Activated naive CD4-positive, alpha-beta T cell treated with Interleukin-2 at 50 U/mL for 16 hours (primary cell): ENCODE measurements at regions not wholly inside any gene's neighbourhood (a gene's known extent, or its start where the extent isn't known, plus 50 kb on each side); places are given as distances from the start of the nearest gene placed in this dataset.
"Not testable (repeated sequence)": the region's sequence is repeated elsewhere in the genome, so short reads cannot be mapped to it uniquely, and the experiment has no call there.

Experiments
- DNase-seq: peaks from one replicate; pipeline ENCODE4 v3.0.0-alpha.2; 2020

GRCh38 chr1:25131794-25132193 is 100.5 kb downstream of the SYF2 start:
- no peak for DNase-seq

- DNase-seq = no peak
Measured at GRCh38 chr1:25130895-25131294, 101.4 kb downstream of the SYF2 start.

GRCh38 chr1:25129380-25129779 is 102.9 kb downstream of the SYF2 start:
- DNase-seq = no peak

DNA sequence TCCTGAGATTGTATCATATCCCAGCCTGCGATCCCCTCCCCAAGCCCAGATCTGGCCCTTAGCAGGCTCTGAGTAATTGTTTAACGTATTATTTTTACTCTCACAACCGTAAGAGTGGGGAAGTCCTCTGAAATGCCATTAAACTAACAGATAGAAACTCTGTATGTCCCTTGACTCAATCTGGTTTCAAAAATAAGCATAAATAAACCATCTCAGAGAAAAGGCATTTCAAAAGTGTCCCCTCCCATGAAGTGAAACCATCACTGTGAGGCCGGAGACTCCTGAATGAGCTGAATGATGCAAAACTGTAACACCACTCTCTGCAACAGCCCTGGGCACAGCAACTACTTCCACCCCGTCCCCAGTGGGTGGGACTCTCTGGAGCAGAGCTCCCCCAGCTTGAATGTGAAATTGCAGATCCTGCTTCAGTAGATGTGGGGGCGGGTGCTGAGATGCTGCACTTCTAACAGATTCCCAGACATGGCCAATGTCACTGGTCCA is 104.1 kb downstream of the SYF2 start:
- no peak for DNase-seq

GRCh38 chr1:25126562-25126961 is 105.7 kb downstream of the SYF2 start:
- DNase-seq = no peak

DNA sequence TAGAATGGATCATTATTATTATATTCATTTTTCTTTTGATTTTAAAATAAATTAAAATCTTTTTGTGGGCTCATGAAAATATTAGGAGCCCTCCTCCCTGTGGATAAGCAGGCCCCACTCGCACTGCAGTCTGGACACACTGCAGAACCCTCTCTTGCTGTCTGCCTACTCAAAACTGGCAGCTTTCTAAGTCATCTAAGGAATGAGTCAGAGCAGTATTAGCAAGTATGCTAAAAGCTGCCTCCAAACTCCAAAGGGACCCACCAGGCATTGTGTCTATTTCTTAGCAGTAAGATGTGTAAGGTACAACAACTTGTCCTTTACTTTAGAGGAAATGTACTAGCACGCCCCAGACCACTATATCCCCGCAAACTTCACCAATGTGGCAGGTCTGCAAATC is 108.8 kb downstream of the SYF2 start:
- no peak for DNase-seq

DNA sequence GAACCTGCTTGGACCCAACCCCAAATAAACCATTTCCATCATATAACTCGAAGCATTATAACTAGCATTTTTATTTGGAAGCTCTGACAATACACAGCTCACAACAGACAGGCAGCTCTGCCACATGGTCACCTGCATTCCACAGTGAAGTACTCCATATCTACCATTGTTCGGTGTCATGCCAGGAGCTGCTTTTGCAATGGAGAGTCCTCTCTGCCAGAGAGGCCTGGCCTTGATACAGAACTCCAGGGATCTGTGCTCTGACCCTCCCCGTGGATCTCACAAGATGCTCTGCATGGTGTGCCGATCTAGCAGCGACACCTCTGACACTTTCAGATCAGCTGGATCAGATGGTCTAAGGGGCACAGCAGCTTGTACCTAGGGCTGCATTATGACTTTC is 109.6 kb downstream of the SYF2 start:
- DNase-seq = no peak

DNA sequence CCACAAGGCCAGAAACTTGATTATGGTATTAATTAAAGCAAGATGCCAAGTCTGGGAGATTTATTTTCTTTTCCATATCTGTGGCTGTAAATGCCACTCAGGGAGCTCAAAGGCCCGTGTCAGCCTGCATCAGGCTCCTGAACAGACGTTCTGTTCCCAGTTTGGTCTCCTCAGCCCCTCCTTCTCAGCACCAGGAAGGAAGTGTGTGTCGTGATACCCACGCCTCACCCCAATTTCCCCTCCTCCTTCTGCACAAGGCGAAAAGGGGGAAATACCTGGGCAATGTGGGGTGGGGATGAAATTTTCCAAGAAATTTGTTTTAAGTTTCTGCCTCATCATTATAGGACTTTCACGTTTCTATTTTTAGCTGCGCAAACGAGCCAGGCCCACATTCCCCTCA is 112.0 kb downstream of the SYF2 start:
- no peak for DNase-seq

- peak; percentile 21 for DNase-seq
Measured at GRCh38 chr1:25118546-25118945, 113.8 kb downstream of the SYF2 start.

DNA sequence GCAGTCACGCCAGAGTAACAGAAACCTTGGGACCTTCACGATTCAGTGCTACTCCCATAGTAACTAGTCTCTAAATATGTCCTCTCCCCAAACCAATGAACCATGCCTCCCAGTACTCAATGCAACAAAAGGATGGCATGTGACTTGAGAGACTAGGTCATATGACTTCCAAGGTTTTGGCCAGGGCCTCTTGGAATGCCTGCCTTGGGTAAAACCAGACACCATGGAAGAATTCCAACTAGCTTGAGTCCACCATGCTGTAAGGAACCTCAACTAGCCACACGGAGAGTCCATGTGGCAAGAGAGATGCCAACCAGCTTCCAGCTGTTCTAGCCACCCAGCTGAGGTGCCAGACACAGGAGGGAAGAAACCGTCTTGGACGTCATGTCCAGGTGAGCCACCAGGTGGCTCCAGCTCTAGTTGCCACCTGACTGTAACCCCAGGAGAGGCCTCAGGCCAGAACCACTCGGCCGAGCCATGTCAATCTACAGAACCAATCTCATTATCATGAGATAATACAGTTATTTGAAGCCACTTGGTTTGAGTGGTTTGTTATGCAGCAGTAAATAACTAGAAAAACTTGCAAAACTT is 115.0 kb downstream of the SYF2 start:
- DNase-seq = peak; percentile 7

DNA sequence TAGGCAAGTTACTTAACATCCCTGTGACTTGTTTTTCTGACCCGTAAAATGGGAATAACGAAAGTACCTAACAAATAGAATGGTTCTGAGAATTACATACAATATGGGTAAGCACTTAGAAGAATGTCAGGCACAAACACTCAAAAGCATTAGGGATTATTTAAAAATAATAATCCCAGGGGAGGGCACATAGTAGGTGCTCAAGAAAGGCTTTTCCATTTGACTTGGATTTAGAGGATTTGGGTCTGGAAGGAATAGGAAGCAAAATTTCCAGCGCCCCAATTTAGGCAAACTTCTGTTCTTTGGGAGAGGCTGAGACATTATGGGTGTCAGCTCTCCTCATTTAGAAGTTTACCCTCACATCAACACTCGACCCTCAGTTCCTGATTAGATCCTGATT is 115.5 kb downstream of the SYF2 start:
- DNase-seq = no peak

- DNase-seq = not testable (repeated sequence)
Measured at GRCh38 chr1:25116117-25116516, 116.2 kb downstream of the SYF2 start.

DNA sequence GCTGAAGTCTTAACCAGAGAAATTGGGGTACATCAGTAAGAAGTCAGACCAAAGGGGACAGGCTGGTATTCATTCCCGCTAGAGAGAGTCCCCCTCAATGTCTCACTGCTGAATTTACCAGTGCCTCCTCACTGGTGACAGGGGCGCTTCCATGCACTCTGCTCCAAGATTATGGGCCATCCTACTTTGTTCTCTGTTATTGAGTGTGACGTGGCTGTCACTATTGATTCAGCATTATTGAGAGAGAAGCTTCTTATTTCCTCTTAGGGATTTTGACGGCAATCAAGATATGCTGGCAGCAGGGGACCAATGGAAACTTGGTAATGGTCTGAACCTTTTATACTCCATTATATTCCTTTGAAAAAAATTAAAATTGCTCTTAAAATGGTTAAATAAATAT is 118.6 kb downstream of the SYF2 start:
- DNase-seq = no peak

DNA sequence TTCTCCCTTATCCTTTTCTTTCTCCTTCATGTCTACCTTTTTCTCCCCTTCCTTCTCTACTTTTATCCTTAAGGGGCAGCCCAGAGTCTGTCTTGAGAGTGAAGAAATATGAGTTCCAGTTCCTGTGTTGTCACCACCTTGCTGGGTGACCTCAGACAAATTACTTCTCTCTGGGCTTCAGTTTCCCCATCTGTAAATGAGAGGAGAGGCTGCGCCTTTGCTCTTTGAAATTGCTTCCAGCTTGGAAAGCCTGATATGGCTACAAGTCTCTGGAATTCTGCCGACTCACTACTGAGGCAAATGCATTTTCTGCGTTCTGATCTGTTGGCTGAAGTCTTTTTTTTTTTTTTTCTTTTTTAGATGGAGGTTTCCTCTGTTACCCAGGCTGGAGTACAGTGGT is 119.2 kb downstream of the SYF2 start:
- no peak for DNase-seq

DNA sequence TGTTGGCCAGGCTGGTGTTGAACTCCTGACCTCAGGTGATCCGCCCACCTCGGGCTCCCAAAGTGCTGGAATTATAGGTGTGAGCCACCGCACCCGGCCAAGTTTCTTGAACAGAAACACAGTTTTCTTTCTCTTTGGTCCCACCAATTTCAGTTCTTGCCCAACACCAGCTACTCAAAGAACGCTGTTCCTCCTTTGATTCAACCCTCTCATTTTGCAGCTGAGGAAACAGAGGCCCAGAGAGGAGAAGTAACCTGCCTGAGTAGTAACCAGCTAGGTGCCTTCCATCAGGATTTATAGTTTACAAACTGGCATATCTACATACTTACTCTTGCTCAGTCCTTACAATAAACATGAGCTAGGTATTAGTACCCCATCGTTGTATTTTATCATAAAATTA is 119.9 kb downstream of the SYF2 start:
- DNase-seq = no peak

- no peak for DNase-seq
Measured at GRCh38 chr1:25111706-25112105, 120.6 kb downstream of the SYF2 start.

DNA sequence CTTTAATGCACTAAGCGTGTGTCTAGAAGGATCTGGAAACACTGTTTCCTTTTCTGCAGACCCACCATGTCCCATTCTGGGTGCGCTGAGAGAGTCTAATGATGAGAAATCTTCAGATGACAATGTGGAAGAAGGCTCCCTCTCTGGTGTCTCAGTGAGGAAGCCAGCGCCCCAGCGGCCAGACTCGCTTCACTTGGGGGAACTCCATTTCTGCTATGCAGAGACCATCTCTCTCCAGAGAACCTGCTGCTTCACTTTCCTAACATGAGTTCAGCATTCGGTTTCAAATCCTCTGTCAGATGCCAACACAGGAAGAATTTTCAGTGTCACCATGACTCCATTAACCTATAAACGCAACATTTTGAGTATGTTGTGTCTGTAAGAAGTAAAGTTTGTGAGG is 121.8 kb downstream of the SYF2 start:
- no peak for DNase-seq

DNA sequence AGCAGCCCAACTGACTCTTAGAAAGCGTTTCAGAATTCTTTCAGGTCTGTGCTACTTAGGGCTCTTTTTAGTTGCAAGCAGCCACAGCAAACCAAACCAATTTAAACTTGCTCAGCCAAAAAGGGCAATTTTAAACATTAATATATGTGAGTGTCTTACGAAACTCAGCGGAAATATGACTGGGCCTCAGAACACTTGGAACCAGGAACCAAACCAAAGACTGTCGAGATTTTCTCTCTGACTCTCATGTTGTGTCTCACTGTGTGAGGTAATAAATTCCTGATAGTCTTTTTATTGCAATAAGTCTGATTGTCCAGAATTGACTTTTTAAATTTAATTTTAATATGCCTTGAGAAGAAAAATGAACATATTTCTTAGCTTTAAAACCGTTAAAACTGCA is 122.3 kb downstream of the SYF2 start:
- no peak for DNase-seq

DNA sequence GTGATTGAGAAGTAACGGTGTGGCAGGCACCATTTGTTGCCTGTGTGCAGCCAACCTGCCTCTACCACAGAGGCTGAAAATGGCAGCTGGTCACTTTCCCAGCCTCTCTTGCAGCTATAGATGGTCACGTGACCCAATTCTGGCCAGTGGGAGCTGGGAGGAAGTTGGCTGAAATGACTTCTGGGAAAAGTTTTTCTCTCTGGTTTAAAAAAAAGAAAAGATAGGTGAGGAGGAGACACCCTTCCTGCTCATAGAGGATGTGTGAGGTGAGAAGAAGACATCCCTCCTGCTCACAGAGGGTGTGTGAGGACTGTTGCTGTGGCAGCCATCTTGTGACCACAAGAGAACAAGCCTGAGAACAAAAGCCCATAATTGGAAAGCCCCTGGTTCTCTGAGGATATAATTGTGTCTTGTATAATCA is 122.8 kb downstream of the SYF2 start:
- no peak for DNase-seq

- DNase-seq = no peak
Measured at GRCh38 chr1:25107643-25108010, 124.7 kb downstream of the SYF2 start.

GRCh38 chr1:25106976-25107642 is 125.2 kb downstream of the SYF2 start:
- DNase-seq = no peak

GRCh38 chr1:25106352-25106751 is 126.0 kb downstream of the SYF2 start:
- no peak for DNase-seq

GRCh38 chr1:25105836-25106235 is 126.5 kb downstream of the SYF2 start:
- DNase-seq = no peak

DNA sequence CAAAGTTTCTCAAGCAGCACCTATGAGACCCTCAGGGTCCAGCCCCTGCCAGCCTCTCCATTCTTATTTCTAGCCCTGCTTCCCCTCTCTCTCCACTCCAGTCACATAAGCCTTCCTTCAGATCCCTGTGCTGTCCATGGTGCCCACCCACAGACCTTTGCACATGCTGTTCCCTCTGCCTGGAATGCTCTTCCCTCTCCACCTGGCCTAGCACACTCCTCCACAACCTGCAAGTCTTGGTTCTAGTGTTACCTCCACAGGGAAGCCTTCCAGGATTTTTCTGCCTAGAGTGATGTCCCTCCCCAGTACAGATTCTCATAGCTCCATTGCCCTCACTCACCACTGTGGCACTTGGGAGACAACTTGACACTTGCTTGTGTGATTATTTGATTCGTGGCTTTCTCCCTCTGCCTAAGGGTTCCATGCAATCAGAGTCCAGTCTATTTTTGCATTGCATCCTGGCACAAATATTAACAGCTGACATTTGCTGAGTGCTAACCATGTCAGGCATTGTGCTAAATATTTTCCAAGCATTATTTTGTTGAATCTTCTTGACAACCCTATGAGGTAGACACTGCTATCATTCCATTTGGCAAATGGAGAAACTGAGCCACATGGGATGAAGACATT is 127.3 kb downstream of the SYF2 start:
- DNase-seq = no peak
